ENCODE measurements at regions not wholly inside any gene's neighbourhood (a gene's known extent, or its start where the extent isn't known, plus 50 kb on each side); places are given as distances from the start of the nearest gene placed in this dataset.

DNA sequence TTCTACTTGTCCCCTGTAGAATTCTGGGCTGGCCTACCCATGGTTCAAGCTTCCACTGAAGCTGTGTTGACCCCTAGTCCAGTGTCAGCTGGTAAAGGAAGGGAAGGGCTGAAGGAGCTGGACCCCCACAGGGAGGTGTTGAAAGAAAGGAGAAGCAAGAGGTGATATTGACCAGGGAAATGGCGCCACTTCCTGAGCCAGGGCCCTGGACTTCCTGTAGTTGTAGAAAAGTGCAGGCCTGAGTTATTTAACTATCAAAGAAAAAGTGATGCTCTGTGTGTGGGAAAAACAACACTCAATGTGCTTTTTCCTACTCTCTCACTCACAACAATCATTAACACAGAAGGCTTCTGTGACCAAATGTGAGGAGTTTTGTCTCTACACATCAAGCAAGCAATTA, 60.0 kb upstream of the IER3 start:
- H3K27ac Mint-ChIP-seq (ENCODE audit: unreplicated experiment) = no peak overlapping the region
- no peaks in the 10 kb centered on the region for H3K27me3 Mint-ChIP-seq (ENCODE audit: low read depth)
- no peaks in the 10 kb centered on the region for H3K36me3 Mint-ChIP-seq (ENCODE audit: low read depth)
- H3K4me3 Mint-ChIP-seq (ENCODE audit: unreplicated experiment) = no peak overlapping the region
- H3K4me1 Mint-ChIP-seq (ENCODE audit: low read depth) = peaks cover 31% of the 10 kb centered on the region
- H3K9me3 Mint-ChIP-seq (ENCODE audit: low read depth) = no peaks in the 10 kb centered on the region
- TF ChIP-seq, protein P1, sequence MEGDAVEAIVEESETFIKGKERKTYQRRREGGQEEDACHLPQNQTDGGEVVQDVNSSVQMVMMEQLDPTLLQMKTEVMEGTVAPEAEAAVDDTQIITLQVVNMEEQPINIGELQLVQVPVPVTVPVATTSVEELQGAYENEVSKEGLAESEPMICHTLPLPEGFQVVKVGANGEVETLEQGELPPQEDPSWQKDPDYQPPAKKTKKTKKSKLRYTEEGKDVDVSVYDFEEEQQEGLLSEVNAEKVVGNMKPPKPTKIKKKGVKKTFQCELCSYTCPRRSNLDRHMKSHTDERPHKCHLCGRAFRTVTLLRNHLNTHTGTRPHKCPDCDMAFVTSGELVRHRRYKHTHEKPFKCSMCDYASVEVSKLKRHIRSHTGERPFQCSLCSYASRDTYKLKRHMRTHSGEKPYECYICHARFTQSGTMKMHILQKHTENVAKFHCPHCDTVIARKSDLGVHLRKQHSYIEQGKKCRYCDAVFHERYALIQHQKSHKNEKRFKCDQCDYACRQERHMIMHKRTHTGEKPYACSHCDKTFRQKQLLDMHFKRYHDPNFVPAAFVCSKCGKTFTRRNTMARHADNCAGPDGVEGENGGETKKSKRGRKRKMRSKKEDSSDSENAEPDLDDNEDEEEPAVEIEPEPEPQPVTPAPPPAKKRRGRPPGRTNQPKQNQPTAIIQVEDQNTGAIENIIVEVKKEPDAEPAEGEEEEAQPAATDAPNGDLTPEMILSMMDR (IDR thresholded peaks at IDR 0.05) = no peak
- no peak for DNase-seq (ENCODE audit: low spot score)

GRCh38 chr6:30802731-30803130, 58.4 kb upstream of the IER3 start:
- TF ChIP-seq, protein P1 (IDR thresholded peaks at IDR 0.05) = no peak
- Mint-ChIP-seq H3K4me3 (ENCODE audit: unreplicated experiment) (no peak overlapping the region), H3K27ac (ENCODE audit: unreplicated experiment) (no peak overlapping the region), H3K4me1 (ENCODE audit: low read depth) (peaks cover 44% of the 10 kb centered on the region), H3K27me3 (ENCODE audit: low read depth) (no peaks in the 10 kb centered on the region), H3K9me3 (ENCODE audit: low read depth) (no peaks in the 10 kb centered on the region), H3K36me3 (ENCODE audit: low read depth) (no peaks in the 10 kb centered on the region)
- no peak for DNase-seq (ENCODE audit: low spot score)

GRCh38 chr6:30801950-30802349, 57.6 kb upstream of the IER3 start:
- H3K27ac Mint-ChIP-seq (ENCODE audit: unreplicated experiment) = no peak overlapping the region
- no peak overlapping the region for H3K4me3 Mint-ChIP-seq (ENCODE audit: unreplicated experiment)

GRCh38 chr6:30800871-30801270, 56.5 kb upstream of the IER3 start:
- peaks cover 44% of the 10 kb centered on the region for H3K4me1 Mint-ChIP-seq (ENCODE audit: low read depth)
- peak overlapping the region; percentile 90 for H3K27ac Mint-ChIP-seq (ENCODE audit: unreplicated experiment)
- H3K4me3 Mint-ChIP-seq (ENCODE audit: unreplicated experiment) = no peak overlapping the region
- DNase-seq (ENCODE audit: low spot score) = no peak
- no peaks in the 10 kb centered on the region for H3K27me3 Mint-ChIP-seq (ENCODE audit: low read depth)
- TF ChIP-seq, protein P1 (IDR thresholded peaks at IDR 0.05) = no peak
- no peaks in the 10 kb centered on the region for H3K36me3 Mint-ChIP-seq (ENCODE audit: low read depth)
- H3K9me3 Mint-ChIP-seq (ENCODE audit: low read depth) = no peaks in the 10 kb centered on the region

More at GRCh38 chr6:30801950-30802349, 57.6 kb upstream of the IER3 start:
- no peak for DNase-seq (ENCODE audit: low spot score)
- TF ChIP-seq, protein P1 (IDR thresholded peaks at IDR 0.05) = no peak
- Mint-ChIP-seq H3K36me3 (ENCODE audit: low read depth) (no peaks in the 10 kb centered on the region), H3K4me1 (ENCODE audit: low read depth) (peaks cover 44% of the 10 kb centered on the region), H3K27me3 (ENCODE audit: low read depth) (no peaks in the 10 kb centered on the region), H3K9me3 (ENCODE audit: low read depth) (no peaks in the 10 kb centered on the region)

DNA sequence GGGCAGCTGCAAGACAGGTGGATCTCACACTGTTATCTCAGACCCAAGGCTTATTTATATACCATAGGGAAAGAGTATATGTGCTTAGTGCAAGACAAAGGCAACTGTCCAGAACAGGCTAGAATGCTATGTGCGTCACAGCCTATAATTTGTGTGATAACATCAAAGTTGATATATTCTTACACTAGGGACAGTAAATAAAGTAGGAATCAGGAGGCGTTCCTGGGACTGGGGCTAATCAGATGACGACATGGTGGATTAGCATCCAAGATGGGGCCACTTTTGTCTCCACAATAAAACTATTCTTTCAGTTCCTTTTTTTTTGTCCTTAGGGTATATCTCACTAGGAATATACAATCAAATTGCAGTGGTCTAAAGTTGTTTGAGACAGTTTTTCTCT, 54.9 kb upstream of the IER3 start:
- Mint-ChIP-seq H3K27ac (ENCODE audit: unreplicated experiment) (peak overlapping the region; percentile 66), H3K4me1 (ENCODE audit: low read depth) (peaks cover 42% of the 10 kb centered on the region), H3K36me3 (ENCODE audit: low read depth) (no peaks in the 10 kb centered on the region), H3K27me3 (ENCODE audit: low read depth) (no peaks in the 10 kb centered on the region), H3K4me3 (ENCODE audit: unreplicated experiment) (no peak overlapping the region), H3K9me3 (ENCODE audit: low read depth) (no peaks in the 10 kb centered on the region)
- TF ChIP-seq, protein P1 (IDR thresholded peaks at IDR 0.05) = no peak
- DNase-seq (ENCODE audit: low spot score) = no peak

All from chondrocyte (in vitro differentiated cells).